K562 (cell line): ENCODE measurements at regions not wholly inside any gene's neighbourhood (a gene's known extent, or its start where the extent isn't known, plus 50 kb on each side); places are given as distances from the start of the nearest gene placed in this dataset.
A peak's percentile ranks its signal among the peaks of the same experiment; 100 is the strongest.

Source experiments
- ATAC-seq: fragments of 200-7000 bp; cut with Tn5 transposase; 3 replicates; pipeline ENCODE4 v1.9.1; 2020; ENCODE audit warnings: moderate library complexity
- BruUV-seq: library from RNA; stranded (reverse); fragments of 400-500 nt; replicated peaks from 2 replicates; lab custom pipeline; 2021; lab: Mats Ljungman, UMichigan
- CTCF ChIA-PET: fragments of 300-600 bp; formaldehyde crosslinking; extraction: SDS; loops from one replicate; lab custom pipeline; 2021; ENCODE audit warnings: low intra/inter-chr PET ratio; lab: Yijun Ruan, JAX
- POLR2A ChIA-PET: fragments of 300-600, 350-650 bp; sonication (Branson Sonifier 250); formaldehyde crosslinking; extraction: SDS; loops from one replicate; lab custom pipeline; 2021; ENCODE audit warnings: antibody characterized with exemption, inconsistent platforms; lab: Yijun Ruan, JAX
- DNase-seq, 4 experiments: peaks; one replicate each; pipeline versions ENCODE4 v3.0.0 to v3.0.0-alpha.2; 2011 to 2018; ENCODE audit warnings: low spot score in 3 of 4, mixed read lengths in 3 of 4; ENCODE audit errors: extremely low read depth in 1 of 4
- FAIRE-seq: peaks from 2 replicates; lab custom pipeline; 2011; peaks lifted over from hg19 to GRCh38; lab: Jason Lieb, UNC
- H2AFZ ChIP-seq: 2 replicates; pipeline ENCODE4 v1.6.0; 2011; ENCODE audit warnings: low read depth, low read length, control low read depth, inconsistent platforms
- H3K27ac ChIP-seq: fragments of 200-600 bp; 3 replicates; pipeline ENCODE4 v1.8.0; 2011; ENCODE audit warnings: low read depth, mild to moderate bottlenecking, control low read depth, inconsistent platforms, low read length, moderate library complexity, mixed read lengths; ENCODE audit errors: extremely low read depth
- H3K27me3 ChIP-seq, 2 experiments: fragments of 300-600 bp in 1 of 2; 2 replicates in 1 of 2; 3 replicates in 1 of 2; pipeline versions ENCODE4 v1.6.0 to v1.8.0; 2011; ENCODE audit warnings: inconsistent platforms in 2 of 2, low read length in 2 of 2, mild to moderate bottlenecking in 1 of 2, mixed read lengths in 1 of 2, moderate library complexity in 1 of 2; ENCODE audit not compliant: control insufficient read depth in 2 of 2, insufficient read depth in 2 of 2
- H3K36me3 ChIP-seq: fragments of 300-600 bp; 3 replicates; pipeline ENCODE4 v1.8.0; 2011; ENCODE audit warnings: mild to moderate bottlenecking, low read length, inconsistent platforms; ENCODE audit not compliant: control insufficient read depth, insufficient read depth
- H3K4me1 ChIP-seq, 2 experiments: fragments of 200-600 bp in 1 of 2; replicated peaks in 1 of 2; 2 replicates in 1 of 2; 3 replicates in 1 of 2; pipeline versions ENCODE4 v1.5.1 to v1.8.0; 2011; ENCODE audit warnings: inconsistent platforms in 2 of 2, low read length in 2 of 2, mild to moderate bottlenecking in 1 of 2, mixed read lengths in 1 of 2, moderate library complexity in 1 of 2; ENCODE audit not compliant: control insufficient read depth in 2 of 2, insufficient read depth in 2 of 2
- H3K4me2 ChIP-seq: 2 replicates; pipeline ENCODE4 v1.6.1; 2011; ENCODE audit warnings: low read length, control low read depth, inconsistent platforms, mixed read lengths; ENCODE audit not compliant: insufficient read depth
- H3K4me3 ChIP-seq: fragments of 200-600 bp; sonication (generic), shearing (Covaris generic); 2 replicates; pipeline ENCODE4 v1.5.1; 2016; ENCODE audit warnings: control low read depth, inconsistent platforms
- H3K79me2 ChIP-seq: fragments of 200-600 bp; 3 replicates; pipeline ENCODE4 v1.8.0; 2011; ENCODE audit warnings: low read length, inconsistent platforms; ENCODE audit not compliant: control insufficient read depth, insufficient read depth
- H3K9ac ChIP-seq, 2 experiments: 2 replicates each; pipeline versions ENCODE4 v1.6.0 to v1.6.1; 2011; ENCODE audit warnings: low read depth in 2 of 2, low read length in 2 of 2, control low read depth in 1 of 2, inconsistent platforms in 1 of 2, mild to moderate bottlenecking in 1 of 2, mixed read lengths in 1 of 2; ENCODE audit not compliant: insufficient read depth in 1 of 2
- H3K9me1 ChIP-seq: one replicate; pipeline ENCODE4 v1.6.0; 2011; ENCODE audit warnings: inconsistent platforms, mild to moderate bottlenecking, low read length, moderate library complexity; ENCODE audit not compliant: control insufficient read depth, insufficient read depth
- H3K9me3 ChIP-seq: replicated peaks from 2 replicates; pipeline ENCODE4 v1.5.1; 2011; ENCODE audit warnings: low read depth, low read length, inconsistent platforms; ENCODE audit not compliant: control insufficient read depth, insufficient read depth
- H4K20me1 ChIP-seq: replicated peaks from 2 replicates; pipeline ENCODE4 v1.6.1; 2011; ENCODE audit warnings: low read length, inconsistent platforms, mixed read lengths; ENCODE audit not compliant: control insufficient read depth, insufficient read depth
- ARID1B ChIP-seq: fragments of 450-650 bp; IDR thresholded peaks from 2 replicates; pipeline ENCODE4 v1.6.1; 2016; ENCODE audit warnings: antibody characterized with exemption, mild to moderate bottlenecking, inconsistent platforms
- C11orf30 ChIP-seq: fragments of 450-650 bp; IDR thresholded peaks from 2 replicates; pipeline ENCODE4 v1.6.1; 2016; ENCODE audit warnings: low read depth, mild to moderate bottlenecking
- CBFA2T3 ChIP-seq: fragments of 450-650 bp; IDR thresholded peaks from 2 replicates; pipeline ENCODE4 v1.6.1; 2017
- CXXC5 ChIP-seq: fragments of 250-450 bp; sonication (Bioruptor Pico); IDR thresholded peaks from 2 replicates; pipeline ENCODE4 v1.8.0; 2022; ENCODE audit warnings: inconsistent platforms, mild to moderate bottlenecking, moderate library complexity
- DPF2 ChIP-seq: fragments of 450-650 bp; IDR thresholded peaks from 2 replicates; pipeline ENCODE4 v1.6.1; 2016
- JUND ChIP-seq, 2 experiments: IDR thresholded peaks; 2 replicates in 1 of 2; 3 replicates in 1 of 2; pipeline ENCODE4 v1.6.1; 2011; ENCODE audit warnings: borderline replicate concordance in 2 of 2, low read depth in 2 of 2, low read length in 2 of 2, improper control_type of control experiment in 1 of 2, missing biosample characterization in 1 of 2, missing genetic modification characterization in 1 of 2, missing genetic modification reagents in 1 of 2
- KDM5B ChIP-seq: fragments of 200-600 bp; sonication (generic); IDR thresholded peaks from 2 replicates; pipeline ENCODE4 v1.6.1; 2012; ENCODE audit warnings: low read depth, mild to moderate bottlenecking, moderate library complexity, low read length, control low read depth, inconsistent platforms; ENCODE audit not compliant: insufficient replicate concordance
- MAFF ChIP-seq: IDR thresholded peaks from 2 replicates; pipeline ENCODE4 v1.6.1; 2012; ENCODE audit warnings: low read length, improper control_type of control experiment
- MAFG ChIP-seq: fragments of 450-650 bp; conservative IDR thresholded peaks from 2 replicates; pipeline ENCODE4 v1.6.1; 2016; ENCODE audit warnings: missing genetic modification characterization, missing compliant biosample characterization
- MAFK ChIP-seq: IDR thresholded peaks from 2 replicates; pipeline ENCODE4 v1.6.1; 2011; ENCODE audit warnings: low read length, improper control_type of control experiment
- NFE2 ChIP-seq: IDR thresholded peaks from 2 replicates; pipeline ENCODE4 v1.6.1; 2014; ENCODE audit warnings: antibody characterized with exemption, low read depth
- NFE2L1 ChIP-seq: fragments of 450-650 bp; IDR thresholded peaks from 2 replicates; pipeline ENCODE4 v1.6.1; 2016; ENCODE audit warnings: missing genetic modification characterization, low read depth, mild to moderate bottlenecking, missing compliant biosample characterization, moderate library complexity, borderline replicate concordance
- PTRF ChIP-seq: fragments of 450-650 bp; IDR thresholded peaks from 2 replicates; pipeline ENCODE4 v1.6.1; 2016; ENCODE audit warnings: mild to moderate bottlenecking, missing genetic modification characterization, missing compliant biosample characterization
- SMARCA4 ChIP-seq: fragments of 450-650 bp; IDR thresholded peaks from 2 replicates; pipeline ENCODE4 v1.6.1; 2016
- SMARCC2 ChIP-seq: fragments of 450-650 bp; IDR thresholded peaks from 2 replicates; pipeline ENCODE4 v1.6.1; 2017; ENCODE audit warnings: antibody characterized with exemption, moderate library complexity, mild to moderate bottlenecking, low read depth
- ZNF316 ChIP-seq: fragments of 450-650 bp; IDR thresholded peaks from 2 replicates; pipeline ENCODE4 v1.6.1; 2016
- ZNF707 ChIP-seq: fragments of 250-450 bp; sonication (Bioruptor Pico); conservative IDR thresholded peaks from 2 replicates; pipeline ENCODE4 v1.8.0; 2022; ENCODE audit warnings: inconsistent platforms, mild to moderate bottlenecking, moderate library complexity
- WGBS: fragments of 100-300 bp; shearing (Covaris generic); methylation state at CpG from one replicate; pipeline ENCODE4 v1.1.6; 2016; ENCODE audit warnings: low coverage, mixed read lengths; ENCODE audit not compliant: insufficient coverage; ENCODE audit errors: missing lambda C conversion rate; 5-methylcytosine and 5-hydroxymethylcytosine counted together
- in situ Hi-C: fragments of 300-500 bp; cut with MboI; formaldehyde crosslinking; loops from 4 replicates; pipeline ENCODE4 v1.15.0; 2018; ENCODE audit warnings: inconsistent platforms, mixed read lengths
- intact Hi-C: fragments of 100-400 bp; cut with micrococcal nuclease; formaldehyde crosslinking; loops from 2 replicates; pipeline ENCODE4 v1.14.2; 2022

GRCh38 chr6:147802459-147802858 is 294.0 kb downstream of the SAMD5 start:
- H3K4me1 ChIP-seq, result peaks cover 0 to 3% of the 10 kb centered on the region in 2 experiments; a peak in 2 of 5 replicates
- no peaks in the 10 kb centered on the region for H3K27me3 ChIP-seq
- in situ Hi-C loops, result no loop called here
- intact Hi-C loops, result loop anchor here (10.0 kb wide), 1 partner anchor 138 kb away; no protein-coding TSS in a partner anchor
- peak overlapping the region; percentile 40; the same call in 2 of the 3 replicates for H3K27ac ChIP-seq
- BruUV-seq, result no TSS peak
- H4K20me1 ChIP-seq, result no peaks in the 10 kb centered on the region
- peak; percentile 65 for FAIRE-seq
- H3K36me3 ChIP-seq, result no peaks in the 10 kb centered on the region
- peak; percentile 19 to 55 (median 32) for DNase-seq
- H3K4me3 ChIP-seq, result no peak overlapping the region
- ChIA-PET CTCF (no interaction called here), POLR2A (no interaction called here)
- H3K4me2 ChIP-seq, result no peak overlapping the region
- no peaks in the 10 kb centered on the region for H3K9me3 ChIP-seq
- H3K79me2 ChIP-seq, result no peaks in the 10 kb centered on the region
- H2AFZ ChIP-seq, result peak overlapping the region; percentile 41; the same call in 1 of the 2 replicates
- 0 out of 4 replicates have a peak overlapping the region, but pooled peaks of 1 of the 2 experiments have one; percentile 11 for H3K9ac ChIP-seq
- 58% methylated on average over 4 of the region's 4 CpGs for WGBS
- no peaks in the 10 kb centered on the region for H3K9me1 ChIP-seq
- ATAC-seq, result peak; percentile 77
- TF ChIP-seq SMARCA4, result peak; percentile 59; the same call in 1 of the 2 replicates
- peak; percentile 17; the same call in 1 of the 2 replicates for TF ChIP-seq JUND (IDR thresholded peaks at IDR 0.05; ENCODE audit: borderline replicate concordance, low read depth, low read length)
- no peak for TF ChIP-seq JUND (tag; IDR thresholded peaks at IDR 0.05; ENCODE audit: borderline replicate concordance, low read depth, low read length)
- TF ChIP-seq ZNF707 (CRISPR knock-in tag), result no peak
- 0 out of 2 replicates have a peak, but pooled peaks have one; percentile 9 for TF ChIP-seq CBFA2T3
- TF ChIP-seq DPF2, result 0 out of 2 replicates have a peak, but pooled peaks have one; percentile 51
- no peak for TF ChIP-seq PTRF (tag)
- TF ChIP-seq MAFG, result peak; percentile 95
- TF ChIP-seq C11orf30, result peak; percentile 92
- TF ChIP-seq CXXC5 (CRISPR knock-in tag), result no peak
- 0 out of 2 replicates have a peak, but pooled peaks have one; percentile 48 for TF ChIP-seq SMARCC2
- no peak for TF ChIP-seq KDM5B
- peak; percentile 95 for TF ChIP-seq NFE2
- TF ChIP-seq MAFK, result peak; percentile 86
- peak; percentile 96 for TF ChIP-seq ZNF316
- peak; percentile 93 for TF ChIP-seq MAFF
- TF ChIP-seq ARID1B, result 0 out of 2 replicates have a peak, but pooled peaks have one; percentile 30
- peak; percentile 94 for TF ChIP-seq NFE2L1 (tag)
